ENCODE measurements at regions not wholly inside any gene's neighbourhood (a gene's known extent, or its start where the extent isn't known, plus 50 kb on each side); places are given as distances from the start of the nearest gene placed in this dataset.

DNA sequence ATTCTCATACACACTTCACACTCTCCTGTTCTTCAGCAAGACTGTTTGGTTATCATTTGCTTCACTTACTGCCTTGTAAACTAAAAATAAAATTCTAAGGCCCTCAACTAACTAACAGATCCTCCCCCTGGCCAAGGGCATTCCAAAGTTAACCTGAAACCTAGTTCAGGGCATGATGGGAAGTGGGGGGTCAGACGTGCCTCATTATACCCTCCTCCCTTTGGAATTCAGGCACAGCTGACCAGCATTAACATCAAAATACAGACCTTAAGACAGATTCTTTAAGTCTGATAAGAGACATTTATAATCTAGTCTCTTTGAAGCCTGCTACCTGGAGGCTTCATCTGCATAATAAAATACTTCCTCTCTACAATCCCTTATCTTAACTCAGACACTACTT is 221.0 kb downstream of the NOL4 start (continued):
- TF ChIP-seq, protein P1, sequence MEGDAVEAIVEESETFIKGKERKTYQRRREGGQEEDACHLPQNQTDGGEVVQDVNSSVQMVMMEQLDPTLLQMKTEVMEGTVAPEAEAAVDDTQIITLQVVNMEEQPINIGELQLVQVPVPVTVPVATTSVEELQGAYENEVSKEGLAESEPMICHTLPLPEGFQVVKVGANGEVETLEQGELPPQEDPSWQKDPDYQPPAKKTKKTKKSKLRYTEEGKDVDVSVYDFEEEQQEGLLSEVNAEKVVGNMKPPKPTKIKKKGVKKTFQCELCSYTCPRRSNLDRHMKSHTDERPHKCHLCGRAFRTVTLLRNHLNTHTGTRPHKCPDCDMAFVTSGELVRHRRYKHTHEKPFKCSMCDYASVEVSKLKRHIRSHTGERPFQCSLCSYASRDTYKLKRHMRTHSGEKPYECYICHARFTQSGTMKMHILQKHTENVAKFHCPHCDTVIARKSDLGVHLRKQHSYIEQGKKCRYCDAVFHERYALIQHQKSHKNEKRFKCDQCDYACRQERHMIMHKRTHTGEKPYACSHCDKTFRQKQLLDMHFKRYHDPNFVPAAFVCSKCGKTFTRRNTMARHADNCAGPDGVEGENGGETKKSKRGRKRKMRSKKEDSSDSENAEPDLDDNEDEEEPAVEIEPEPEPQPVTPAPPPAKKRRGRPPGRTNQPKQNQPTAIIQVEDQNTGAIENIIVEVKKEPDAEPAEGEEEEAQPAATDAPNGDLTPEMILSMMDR (tag by site-specific recombination; IDR thresholded peaks at IDR 0.05), result no peak
- TF ChIP-seq ZNF223 (tag by site-specific recombination; IDR thresholded peaks at IDR 0.05) (no peak), RBAK (tag by site-specific recombination; IDR thresholded peaks at IDR 0.05) (no peak), ZNF837 (tag by site-specific recombination; IDR thresholded peaks at IDR 0.05) (no peak), ZSCAN30 (tag by site-specific recombination; IDR thresholded peaks at IDR 0.05) (no peak)
- TF ChIP-seq, protein P2, sequence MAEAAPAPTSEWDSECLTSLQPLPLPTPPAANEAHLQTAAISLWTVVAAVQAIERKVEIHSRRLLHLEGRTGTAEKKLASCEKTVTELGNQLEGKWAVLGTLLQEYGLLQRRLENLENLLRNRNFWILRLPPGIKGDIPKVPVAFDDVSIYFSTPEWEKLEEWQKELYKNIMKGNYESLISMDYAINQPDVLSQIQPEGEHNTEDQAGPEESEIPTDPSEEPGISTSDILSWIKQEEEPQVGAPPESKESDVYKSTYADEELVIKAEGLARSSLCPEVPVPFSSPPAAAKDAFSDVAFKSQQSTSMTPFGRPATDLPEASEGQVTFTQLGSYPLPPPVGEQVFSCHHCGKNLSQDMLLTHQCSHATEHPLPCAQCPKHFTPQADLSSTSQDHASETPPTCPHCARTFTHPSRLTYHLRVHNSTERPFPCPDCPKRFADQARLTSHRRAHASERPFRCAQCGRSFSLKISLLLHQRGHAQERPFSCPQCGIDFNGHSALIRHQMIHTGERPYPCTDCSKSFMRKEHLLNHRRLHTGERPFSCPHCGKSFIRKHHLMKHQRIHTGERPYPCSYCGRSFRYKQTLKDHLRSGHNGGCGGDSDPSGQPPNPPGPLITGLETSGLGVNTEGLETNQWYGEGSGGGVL (tag by site-specific recombination; IDR thresholded peaks at IDR 0.05), result no peak

DNA sequence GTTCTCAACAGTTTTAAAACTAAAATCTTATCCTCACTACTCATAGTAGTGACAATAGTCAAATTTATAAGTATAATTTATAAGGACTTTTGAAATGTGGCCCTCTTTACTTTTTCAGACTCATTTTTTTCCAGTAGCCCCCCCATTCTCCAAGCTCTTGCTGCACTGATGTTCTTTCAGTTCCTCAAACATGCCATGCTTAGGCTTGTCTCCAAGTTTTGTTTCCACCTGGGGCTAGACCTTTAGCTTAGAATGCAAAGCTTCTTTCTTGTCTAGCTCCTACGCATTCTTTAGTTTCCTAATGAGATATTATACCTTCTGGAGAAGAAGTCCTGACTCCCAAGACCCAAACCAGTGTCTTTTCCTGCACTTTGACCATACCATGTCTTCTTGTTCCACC is 222.6 kb downstream of the NOL4 start:
- Histone ChIP-seq H3K4me3 (ENCODE audit: low read depth, low read length) (no peak overlapping the region), H3K4me1 (ENCODE audit: control insufficient read depth, insufficient read depth, low read length) (no peaks in the 10 kb centered on the region), H3K27ac (ENCODE audit: extremely low read depth, low read depth, low read length) (no peak overlapping the region), H3K36me3 (ENCODE audit: control insufficient read depth in 2 of 2, insufficient read depth in 1 of 2, low read length in 2 of 2) (no peaks in the 10 kb centered on the region), H3K9me3 (ENCODE audit: control insufficient read depth, insufficient read depth, low read depth, low read length) (no peaks in the 10 kb centered on the region)
- ChIA-PET CTCF (no interaction called here), POLR2A (no interaction called here)
- TF ChIP-seq ZNF473 (tag by site-specific recombination; IDR thresholded peaks at IDR 0.05), result no peak
- TF ChIP-seq ZNF266 (tag by site-specific recombination; IDR thresholded peaks at IDR 0.05; ENCODE audit: low read depth), result no peak
- TF ChIP-seq, protein P3, sequence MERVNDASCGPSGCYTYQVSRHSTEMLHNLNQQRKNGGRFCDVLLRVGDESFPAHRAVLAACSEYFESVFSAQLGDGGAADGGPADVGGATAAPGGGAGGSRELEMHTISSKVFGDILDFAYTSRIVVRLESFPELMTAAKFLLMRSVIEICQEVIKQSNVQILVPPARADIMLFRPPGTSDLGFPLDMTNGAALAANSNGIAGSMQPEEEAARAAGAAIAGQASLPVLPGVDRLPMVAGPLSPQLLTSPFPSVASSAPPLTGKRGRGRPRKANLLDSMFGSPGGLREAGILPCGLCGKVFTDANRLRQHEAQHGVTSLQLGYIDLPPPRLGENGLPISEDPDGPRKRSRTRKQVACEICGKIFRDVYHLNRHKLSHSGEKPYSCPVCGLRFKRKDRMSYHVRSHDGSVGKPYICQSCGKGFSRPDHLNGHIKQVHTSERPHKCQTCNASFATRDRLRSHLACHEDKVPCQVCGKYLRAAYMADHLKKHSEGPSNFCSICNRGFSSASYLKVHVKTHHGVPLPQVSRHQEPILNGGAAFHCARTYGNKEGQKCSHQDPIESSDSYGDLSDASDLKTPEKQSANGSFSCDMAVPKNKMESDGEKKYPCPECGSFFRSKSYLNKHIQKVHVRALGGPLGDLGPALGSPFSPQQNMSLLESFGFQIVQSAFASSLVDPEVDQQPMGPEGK (tag by site-specific recombination; IDR thresholded peaks at IDR 0.05), result no peak
- no peak for TF ChIP-seq ZNF792 (tag by site-specific recombination; IDR thresholded peaks at IDR 0.05)
- TF ChIP-seq, protein P4, sequence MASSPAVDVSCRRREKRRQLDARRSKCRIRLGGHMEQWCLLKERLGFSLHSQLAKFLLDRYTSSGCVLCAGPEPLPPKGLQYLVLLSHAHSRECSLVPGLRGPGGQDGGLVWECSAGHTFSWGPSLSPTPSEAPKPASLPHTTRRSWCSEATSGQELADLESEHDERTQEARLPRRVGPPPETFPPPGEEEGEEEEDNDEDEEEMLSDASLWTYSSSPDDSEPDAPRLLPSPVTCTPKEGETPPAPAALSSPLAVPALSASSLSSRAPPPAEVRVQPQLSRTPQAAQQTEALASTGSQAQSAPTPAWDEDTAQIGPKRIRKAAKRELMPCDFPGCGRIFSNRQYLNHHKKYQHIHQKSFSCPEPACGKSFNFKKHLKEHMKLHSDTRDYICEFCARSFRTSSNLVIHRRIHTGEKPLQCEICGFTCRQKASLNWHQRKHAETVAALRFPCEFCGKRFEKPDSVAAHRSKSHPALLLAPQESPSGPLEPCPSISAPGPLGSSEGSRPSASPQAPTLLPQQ (tag by site-specific recombination; IDR thresholded peaks at IDR 0.05), result no peak
- TF ChIP-seq, protein P5, sequence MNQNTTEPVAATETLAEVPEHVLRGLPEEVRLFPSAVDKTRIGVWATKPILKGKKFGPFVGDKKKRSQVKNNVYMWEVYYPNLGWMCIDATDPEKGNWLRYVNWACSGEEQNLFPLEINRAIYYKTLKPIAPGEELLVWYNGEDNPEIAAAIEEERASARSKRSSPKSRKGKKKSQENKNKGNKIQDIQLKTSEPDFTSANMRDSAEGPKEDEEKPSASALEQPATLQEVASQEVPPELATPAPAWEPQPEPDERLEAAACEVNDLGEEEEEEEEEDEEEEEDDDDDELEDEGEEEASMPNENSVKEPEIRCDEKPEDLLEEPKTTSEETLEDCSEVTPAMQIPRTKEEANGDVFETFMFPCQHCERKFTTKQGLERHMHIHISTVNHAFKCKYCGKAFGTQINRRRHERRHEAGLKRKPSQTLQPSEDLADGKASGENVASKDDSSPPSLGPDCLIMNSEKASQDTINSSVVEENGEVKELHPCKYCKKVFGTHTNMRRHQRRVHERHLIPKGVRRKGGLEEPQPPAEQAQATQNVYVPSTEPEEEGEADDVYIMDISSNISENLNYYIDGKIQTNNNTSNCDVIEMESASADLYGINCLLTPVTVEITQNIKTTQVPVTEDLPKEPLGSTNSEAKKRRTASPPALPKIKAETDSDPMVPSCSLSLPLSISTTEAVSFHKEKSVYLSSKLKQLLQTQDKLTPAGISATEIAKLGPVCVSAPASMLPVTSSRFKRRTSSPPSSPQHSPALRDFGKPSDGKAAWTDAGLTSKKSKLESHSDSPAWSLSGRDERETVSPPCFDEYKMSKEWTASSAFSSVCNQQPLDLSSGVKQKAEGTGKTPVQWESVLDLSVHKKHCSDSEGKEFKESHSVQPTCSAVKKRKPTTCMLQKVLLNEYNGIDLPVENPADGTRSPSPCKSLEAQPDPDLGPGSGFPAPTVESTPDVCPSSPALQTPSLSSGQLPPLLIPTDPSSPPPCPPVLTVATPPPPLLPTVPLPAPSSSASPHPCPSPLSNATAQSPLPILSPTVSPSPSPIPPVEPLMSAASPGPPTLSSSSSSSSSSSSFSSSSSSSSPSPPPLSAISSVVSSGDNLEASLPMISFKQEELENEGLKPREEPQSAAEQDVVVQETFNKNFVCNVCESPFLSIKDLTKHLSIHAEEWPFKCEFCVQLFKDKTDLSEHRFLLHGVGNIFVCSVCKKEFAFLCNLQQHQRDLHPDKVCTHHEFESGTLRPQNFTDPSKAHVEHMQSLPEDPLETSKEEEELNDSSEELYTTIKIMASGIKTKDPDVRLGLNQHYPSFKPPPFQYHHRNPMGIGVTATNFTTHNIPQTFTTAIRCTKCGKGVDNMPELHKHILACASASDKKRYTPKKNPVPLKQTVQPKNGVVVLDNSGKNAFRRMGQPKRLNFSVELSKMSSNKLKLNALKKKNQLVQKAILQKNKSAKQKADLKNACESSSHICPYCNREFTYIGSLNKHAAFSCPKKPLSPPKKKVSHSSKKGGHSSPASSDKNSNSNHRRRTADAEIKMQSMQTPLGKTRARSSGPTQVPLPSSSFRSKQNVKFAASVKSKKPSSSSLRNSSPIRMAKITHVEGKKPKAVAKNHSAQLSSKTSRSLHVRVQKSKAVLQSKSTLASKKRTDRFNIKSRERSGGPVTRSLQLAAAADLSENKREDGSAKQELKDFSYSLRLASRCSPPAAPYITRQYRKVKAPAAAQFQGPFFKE (tag by site-specific recombination; IDR thresholded peaks at IDR 0.05; ENCODE audit: borderline replicate concordance), result no peak
- no peak for TF ChIP-seq ZNF571 (tag by site-specific recombination; IDR thresholded peaks at IDR 0.05)
- no peak for TF ChIP-seq ZNF670 (tag by site-specific recombination; IDR thresholded peaks at IDR 0.05; ENCODE audit: low read depth)
- no peak for TF ChIP-seq ZSCAN16 (tag by site-specific recombination; IDR thresholded peaks at IDR 0.05)
- TF ChIP-seq, protein P6, sequence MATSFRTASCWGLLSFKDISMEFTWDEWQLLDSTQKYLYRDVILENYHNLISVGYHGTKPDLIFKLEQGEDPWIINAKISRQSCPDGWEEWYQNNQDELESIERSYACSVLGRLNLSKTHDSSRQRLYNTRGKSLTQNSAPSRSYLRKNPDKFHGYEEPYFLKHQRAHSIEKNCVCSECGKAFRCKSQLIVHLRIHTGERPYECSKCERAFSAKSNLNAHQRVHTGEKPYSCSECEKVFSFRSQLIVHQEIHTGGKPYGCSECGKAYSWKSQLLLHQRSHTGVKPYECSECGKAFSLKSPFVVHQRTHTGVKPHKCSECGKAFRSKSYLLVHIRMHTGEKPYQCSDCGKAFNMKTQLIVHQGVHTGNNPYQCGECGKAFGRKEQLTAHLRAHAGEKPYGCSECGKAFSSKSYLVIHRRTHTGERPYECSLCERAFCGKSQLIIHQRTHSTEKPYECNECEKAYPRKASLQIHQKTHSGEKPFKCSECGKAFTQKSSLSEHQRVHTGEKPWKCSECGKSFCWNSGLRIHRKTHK (tag by site-specific recombination; IDR thresholded peaks at IDR 0.05), result no peak
- TF ChIP-seq OSR2 (tag by site-specific recombination; IDR thresholded peaks at IDR 0.05), result no peak
- TF ChIP-seq, protein P7, sequence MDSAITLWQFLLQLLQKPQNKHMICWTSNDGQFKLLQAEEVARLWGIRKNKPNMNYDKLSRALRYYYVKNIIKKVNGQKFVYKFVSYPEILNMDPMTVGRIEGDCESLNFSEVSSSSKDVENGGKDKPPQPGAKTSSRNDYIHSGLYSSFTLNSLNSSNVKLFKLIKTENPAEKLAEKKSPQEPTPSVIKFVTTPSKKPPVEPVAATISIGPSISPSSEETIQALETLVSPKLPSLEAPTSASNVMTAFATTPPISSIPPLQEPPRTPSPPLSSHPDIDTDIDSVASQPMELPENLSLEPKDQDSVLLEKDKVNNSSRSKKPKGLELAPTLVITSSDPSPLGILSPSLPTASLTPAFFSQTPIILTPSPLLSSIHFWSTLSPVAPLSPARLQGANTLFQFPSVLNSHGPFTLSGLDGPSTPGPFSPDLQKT (IDR thresholded peaks at IDR 0.05; ENCODE audit: borderline replicate concordance, low read depth, low read length), result no peak

All from HEK293 (cell line).